ENCODE measurements at regions not wholly inside any gene's neighbourhood (a gene's known extent, or its start where the extent isn't known, plus 50 kb on each side); places are given as distances from the start of the nearest gene placed in this dataset.

DNA sequence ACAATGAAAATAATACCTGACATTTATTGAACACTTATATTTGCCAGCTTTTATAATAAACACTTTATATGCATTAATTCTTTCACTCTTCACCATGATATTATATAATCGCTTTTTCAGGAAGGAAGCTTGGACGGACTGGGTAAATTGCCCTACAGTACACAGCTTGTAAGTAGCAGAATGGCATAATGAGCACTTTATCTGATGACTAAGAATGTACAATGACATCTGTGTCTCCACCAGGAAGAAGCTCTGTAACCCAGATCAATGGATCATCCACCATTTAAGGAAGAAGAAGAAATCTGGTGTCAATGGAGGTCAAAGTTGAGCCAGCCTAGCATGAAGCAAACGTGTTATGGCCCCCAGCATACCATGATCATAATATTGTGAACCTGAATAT is 444.0 kb upstream of the SPHKAP start:
- H3K4me1 ChIP-seq: no peaks in the 10 kb centered on the region
- H3K9me3 ChIP-seq (replicated peaks): no peaks in the 10 kb centered on the region
- DNase-seq: no peak
- H3K36me3 ChIP-seq: no peaks in the 10 kb centered on the region
- TF ChIP-seq CTCF (IDR thresholded peaks at IDR 0.05; ENCODE audit: borderline replicate concordance): no peak
- H3K27ac ChIP-seq (replicated peaks): no peak overlapping the region
- no peaks in the 10 kb centered on the region for H3K27me3 ChIP-seq (ENCODE audit: low read depth)
- intact Hi-C loops (cut with micrococcal nuclease): no loop called here
- H3K4me3 ChIP-seq: no peak overlapping the region

- Histone ChIP-seq H3K27me3 (ENCODE audit: low read depth) (no peaks in the 10 kb centered on the region), H3K36me3 (no peaks in the 10 kb centered on the region), H3K9me3 (replicated peaks) (no peaks in the 10 kb centered on the region), H3K4me3 (no peak overlapping the region), H3K4me1 (no peaks in the 10 kb centered on the region), H3K27ac (replicated peaks) (no peak overlapping the region)
- intact Hi-C loops (cut with micrococcal nuclease): no loop called here
- no peak for TF ChIP-seq CTCF (IDR thresholded peaks at IDR 0.05; ENCODE audit: borderline replicate concordance)
- DNase-seq: no peak
These were observed 443.2 kb upstream of the SPHKAP start for GRCh38 chr2:228624733-228625132.

DNA sequence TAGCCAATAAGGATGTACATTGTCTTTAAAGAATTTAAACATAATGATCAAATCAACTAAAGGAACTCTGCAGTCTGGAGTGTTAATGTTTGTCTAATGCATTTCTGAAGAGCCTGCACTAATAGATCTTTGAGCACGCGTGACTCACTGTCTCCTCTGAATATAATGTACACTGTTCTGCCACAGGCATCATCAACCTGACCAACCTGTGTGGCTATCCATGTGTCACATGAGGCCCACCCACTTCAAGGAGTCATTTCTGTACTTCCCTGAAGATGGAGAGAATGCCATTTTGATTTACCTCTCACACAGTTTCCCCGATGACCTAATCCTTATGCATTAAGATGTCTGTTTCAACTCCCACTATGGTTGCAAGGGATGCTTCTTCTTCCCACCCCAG is 434.0 kb upstream of the SPHKAP start:
- intact Hi-C loops (cut with micrococcal nuclease): no loop called here
- H3K27me3 ChIP-seq (ENCODE audit: low read depth): no peaks in the 10 kb centered on the region
- H3K4me3 ChIP-seq: no peak overlapping the region
- no peak for TF ChIP-seq CTCF (IDR thresholded peaks at IDR 0.05; ENCODE audit: borderline replicate concordance)
- no peaks in the 10 kb centered on the region for H3K4me1 ChIP-seq
- no peaks in the 10 kb centered on the region for H3K9me3 ChIP-seq (replicated peaks)
- no peaks in the 10 kb centered on the region for H3K36me3 ChIP-seq
- DNase-seq: no peak
- H3K27ac ChIP-seq (replicated peaks): no peak overlapping the region

GRCh38 chr2:228614741-228615140 is 433.3 kb upstream of the SPHKAP start:
- DNase-seq: no peak
- Histone ChIP-seq H3K9me3 (replicated peaks) (no peaks in the 10 kb centered on the region), H3K4me3 (no peak overlapping the region), H3K27me3 (ENCODE audit: low read depth) (no peaks in the 10 kb centered on the region), H3K36me3 (no peaks in the 10 kb centered on the region), H3K4me1 (no peaks in the 10 kb centered on the region), H3K27ac (replicated peaks) (no peak overlapping the region)
- no peak for TF ChIP-seq CTCF (IDR thresholded peaks at IDR 0.05; ENCODE audit: borderline replicate concordance)
- intact Hi-C loops (cut with micrococcal nuclease): no loop called here

- H3K4me1 ChIP-seq: no peaks in the 10 kb centered on the region
- no peak overlapping the region for H3K4me3 ChIP-seq
- DNase-seq: no peak
- H3K9me3 ChIP-seq (replicated peaks): peaks cover 11% of the 10 kb centered on the region
- H3K36me3 ChIP-seq: no peaks in the 10 kb centered on the region
- TF ChIP-seq CTCF (IDR thresholded peaks at IDR 0.05; ENCODE audit: borderline replicate concordance): no peak
- H3K27ac ChIP-seq (replicated peaks): no peak overlapping the region
- intact Hi-C loops (cut with micrococcal nuclease): no loop called here
- H3K27me3 ChIP-seq (ENCODE audit: low read depth): no peaks in the 10 kb centered on the region
These were observed 431.8 kb upstream of the SPHKAP start for GRCh38 chr2:228613133-228613850.

Measured in left ventricle myocardium inferior (tissue), 1 donor.